ENCODE measurements at regions not wholly inside any gene's neighbourhood (a gene's known extent, or its start where the extent isn't known, plus 50 kb on each side); places are given as distances from the start of the nearest gene placed in this dataset.
"Not testable (repeated sequence)": the region's sequence is repeated elsewhere in the genome, so short reads cannot be mapped to it uniquely, and the experiment has no call there.

DNA sequence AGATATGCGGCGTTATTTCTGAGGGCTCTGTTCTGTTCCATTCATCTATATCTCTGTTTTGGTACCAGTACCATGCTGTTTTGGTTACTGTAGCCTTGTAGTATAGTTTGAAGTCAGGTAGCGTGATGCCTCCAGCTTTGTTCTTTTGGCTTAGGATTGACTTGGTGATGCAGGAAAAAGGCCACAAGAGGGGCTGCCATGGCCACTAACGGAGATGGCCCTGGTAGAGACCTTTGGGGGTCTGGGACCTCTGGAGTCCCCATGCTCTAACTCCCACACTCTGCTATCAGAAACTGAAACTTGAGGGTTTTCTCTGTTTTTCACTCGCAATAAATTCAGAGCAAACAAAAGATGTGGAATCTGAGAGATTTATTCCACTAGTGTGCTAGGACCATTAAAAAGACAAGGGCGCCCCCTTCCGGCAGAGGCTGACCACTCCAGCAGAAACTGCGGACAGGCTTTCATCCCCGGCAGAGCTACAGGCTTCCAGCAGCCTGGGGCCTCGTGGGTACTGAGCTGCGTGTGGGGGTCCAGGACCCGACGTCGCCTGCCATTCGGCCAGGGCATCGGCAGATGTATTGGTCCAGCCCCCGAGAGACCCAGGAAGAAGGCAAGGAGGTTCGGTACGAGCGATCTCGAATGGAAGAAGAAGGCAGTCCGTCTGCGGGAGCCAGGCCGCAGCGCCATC lies 775.1 kb downstream of the EPHA7 start:
- DNase-seq (ENCODE audit: low read depth in 2 of 2), result not testable (repeated sequence)

DNA sequence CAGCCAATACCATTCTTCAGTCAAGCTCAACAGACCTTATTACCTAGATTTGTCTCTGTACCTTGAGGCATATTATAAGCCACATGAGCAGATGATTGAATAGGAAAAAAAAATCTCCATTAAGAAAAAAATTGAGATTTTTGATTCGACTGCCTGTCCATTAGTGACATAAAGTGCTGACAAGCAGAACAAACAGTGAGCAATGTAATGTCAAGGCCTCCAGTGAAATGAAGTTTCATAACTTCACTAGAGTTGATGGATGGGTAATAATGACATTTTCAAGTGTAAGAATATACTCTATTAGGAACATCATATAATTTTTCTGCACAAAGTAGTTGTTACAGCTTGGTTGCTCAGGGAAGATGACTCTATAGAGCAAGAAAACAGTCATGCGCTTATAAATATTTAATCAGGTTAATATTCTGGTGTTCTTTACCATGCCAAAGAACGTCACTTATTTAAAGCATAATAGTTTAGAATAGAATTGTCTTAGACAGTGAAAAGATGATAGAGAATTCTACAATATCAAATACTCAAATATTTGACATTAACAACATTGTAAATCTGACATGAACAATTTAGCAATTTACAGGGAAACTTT lies 783.7 kb downstream of the EPHA7 start:
- no peak for DNase-seq (ENCODE audit: low read depth in 2 of 2)

DNA sequence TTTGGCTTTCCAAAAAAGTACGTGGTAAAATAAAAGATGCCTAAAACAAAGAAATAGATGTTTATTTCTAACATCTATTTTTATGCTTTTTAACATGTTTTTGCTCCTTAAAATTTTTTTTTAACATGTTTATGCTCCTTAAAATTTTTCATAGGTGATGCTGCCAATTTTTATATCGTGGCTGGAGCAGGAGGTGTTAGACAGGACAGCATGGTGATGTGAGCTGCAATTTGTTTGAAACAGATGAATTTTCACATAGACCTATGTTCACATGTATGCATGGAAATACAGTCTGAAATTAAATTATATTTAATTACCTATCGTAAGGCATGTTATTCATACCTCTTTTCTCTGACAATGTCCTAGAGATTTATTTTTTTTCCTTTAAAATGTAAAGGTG lies 784.8 kb downstream of the EPHA7 start:
- no peak for DNase-seq (ENCODE audit: low read depth in 2 of 2)

DNA sequence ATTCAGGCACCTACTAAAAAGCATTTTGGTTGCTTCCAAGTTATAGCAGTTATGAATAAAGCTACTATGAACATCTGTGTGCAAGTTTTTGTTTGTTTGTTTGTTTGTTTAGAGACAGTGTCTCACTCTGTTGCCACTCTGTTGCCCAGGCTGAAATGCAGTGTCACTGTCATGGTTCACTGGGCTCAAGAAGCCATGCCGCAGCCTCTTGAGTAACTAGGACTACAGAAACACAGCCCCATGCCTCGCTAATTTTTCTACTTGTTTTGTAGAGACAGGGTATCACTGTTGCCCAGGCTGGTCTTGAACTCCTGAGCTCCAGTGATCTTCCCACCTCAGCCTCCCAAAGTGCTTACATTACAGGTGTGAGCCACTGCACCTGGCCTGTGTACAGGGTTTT lies 795.9 kb downstream of the EPHA7 start:
- no peak for DNase-seq (ENCODE audit: low read depth in 2 of 2)

GRCh38 chr6:92617721-92618120 lies 801.6 kb downstream of the EPHA7 start:
- no peak for DNase-seq (ENCODE audit: low read depth in 2 of 2)

GRCh38 chr6:92608751-92609150 lies 810.6 kb downstream of the EPHA7 start:
- no peak for DNase-seq (ENCODE audit: low read depth in 2 of 2)

GRCh38 chr6:92593201-92593600 lies 826.2 kb downstream of the EPHA7 start:
- no peak for DNase-seq (ENCODE audit: low read depth in 2 of 2)

DNA sequence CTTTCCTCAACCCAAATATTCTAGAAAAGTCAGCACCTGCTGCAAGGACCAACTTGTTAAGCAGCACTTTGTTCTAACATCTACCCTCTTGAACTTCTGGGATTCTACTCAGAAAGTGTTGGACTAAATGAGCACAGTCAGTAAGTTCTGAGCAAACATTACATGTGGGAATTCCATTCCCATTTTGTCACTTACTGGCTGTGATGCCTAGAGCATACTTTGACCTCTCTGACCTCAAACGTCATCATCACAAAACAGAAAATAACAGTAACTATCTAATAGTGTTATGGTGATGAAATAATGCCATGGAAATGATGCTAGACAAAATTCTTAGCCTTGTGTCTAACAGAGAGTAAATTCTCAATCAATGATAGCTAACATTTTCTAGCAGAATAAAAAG lies 829.4 kb downstream of the EPHA7 start:
- DNase-seq (ENCODE audit: low read depth in 2 of 2), result no peak

DNA sequence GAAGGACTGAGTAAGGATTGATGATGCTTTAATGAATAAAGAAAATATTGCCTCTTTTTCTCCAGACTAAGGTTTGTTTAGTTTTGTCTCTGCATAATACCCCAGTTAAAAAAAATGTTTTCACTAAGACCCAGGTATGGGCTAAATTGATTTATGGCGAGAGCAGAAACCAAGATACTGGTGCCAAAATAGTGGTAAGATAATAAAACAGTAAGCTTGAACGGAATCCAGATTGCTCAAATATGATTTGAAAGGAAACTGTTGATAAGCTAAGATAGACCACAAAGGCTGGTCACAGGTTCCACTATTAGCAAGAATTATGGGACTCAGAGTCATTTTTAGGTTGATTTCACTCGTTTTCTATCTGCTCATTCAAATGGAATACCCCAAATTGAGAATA lies 831.2 kb downstream of the EPHA7 start:
- no peak for DNase-seq (ENCODE audit: low read depth in 2 of 2)

DNA sequence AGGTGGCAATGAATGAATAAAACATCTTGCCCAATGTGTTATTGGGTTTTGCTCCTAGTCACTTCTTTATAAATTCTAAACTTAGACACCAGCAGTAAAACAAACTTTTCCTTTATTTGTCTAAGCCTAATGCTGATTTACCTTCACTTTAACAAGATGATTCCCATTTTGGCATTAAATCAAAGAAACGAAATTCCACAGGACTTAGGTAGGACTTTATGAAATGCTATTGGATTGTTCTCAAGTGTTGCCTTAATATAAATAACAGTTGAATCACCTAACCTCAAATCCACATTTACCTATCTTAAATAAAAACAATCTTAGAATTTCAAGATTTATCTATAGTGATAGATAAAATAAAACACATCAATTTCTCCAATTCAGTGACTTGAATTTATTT lies 831.8 kb downstream of the EPHA7 start:
- no peak for DNase-seq (ENCODE audit: low read depth in 2 of 2)

DNA sequence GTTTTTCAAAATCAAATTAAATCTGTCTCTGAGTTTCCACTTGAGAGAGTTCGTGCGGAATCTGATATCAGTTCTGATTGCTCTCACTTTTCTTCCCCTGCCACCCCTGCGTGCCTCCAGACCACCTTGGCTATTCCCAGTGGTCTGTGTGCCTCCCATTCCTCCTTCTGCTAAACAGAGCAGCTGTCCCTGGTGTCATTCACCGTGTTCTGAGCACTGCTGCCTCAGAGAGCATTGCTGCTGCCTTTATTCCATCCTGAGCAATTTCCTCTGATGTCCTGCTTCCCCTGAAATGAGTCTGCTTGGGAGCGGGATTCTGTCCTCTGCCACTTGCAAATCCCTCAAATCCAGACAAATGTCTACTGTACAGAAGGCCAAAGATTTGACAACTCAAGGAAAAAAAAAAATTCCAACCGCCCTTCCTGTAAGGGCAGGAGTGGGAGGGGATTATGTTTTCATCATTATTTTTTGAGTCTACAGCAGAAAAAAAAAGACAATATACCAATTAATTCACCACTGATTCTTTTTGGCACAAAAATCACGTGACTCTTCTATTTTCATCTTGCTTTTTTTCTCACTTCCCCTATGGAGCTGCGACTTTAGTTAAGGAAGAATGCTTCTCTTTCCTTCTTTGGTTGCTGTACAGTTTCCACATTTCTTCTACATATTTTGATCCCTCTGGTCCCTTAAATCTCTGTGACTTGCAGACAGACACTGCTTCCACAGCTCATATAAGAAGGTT lies 833.0 kb downstream of the EPHA7 start:
- no peak for DNase-seq (ENCODE audit: low read depth in 2 of 2)

- no peak for DNase-seq (ENCODE audit: low read depth in 2 of 2)
These were observed 837.1 kb downstream of the EPHA7 start for GRCh38 chr6:92582211-92582610.

DNA sequence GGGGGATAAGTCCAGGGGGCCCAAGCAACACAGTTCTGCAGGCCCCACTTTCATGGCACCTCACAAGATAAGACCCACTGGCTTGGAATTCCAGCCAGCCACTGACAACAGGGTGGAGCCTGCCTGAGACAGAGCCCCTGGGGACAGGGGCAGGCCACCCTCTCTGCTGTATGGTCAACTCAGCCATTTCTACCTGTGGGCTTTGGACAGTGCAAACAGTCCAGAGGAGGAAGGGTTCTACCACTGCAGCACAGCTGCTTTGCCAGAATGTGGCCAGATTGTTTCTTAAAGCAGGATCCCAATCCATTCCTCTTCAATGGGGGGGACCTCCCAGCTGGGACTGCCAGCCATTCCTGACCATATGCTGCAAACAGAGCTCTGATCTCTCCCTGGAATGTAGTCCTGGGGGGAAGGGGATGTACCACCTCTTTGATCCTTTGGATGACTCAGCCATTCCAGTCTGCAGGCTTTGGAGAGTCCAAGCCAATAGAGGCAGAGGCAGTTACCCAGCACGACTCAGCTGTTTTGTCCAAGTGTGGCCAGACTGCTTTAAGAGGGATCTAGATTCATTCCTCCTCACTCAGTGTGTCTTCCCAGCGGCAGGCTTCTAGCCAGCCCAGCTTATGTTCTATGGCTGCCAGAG lies 842.2 kb downstream of the EPHA7 start:
- peak; percentile 56 to 57 for DNase-seq (ENCODE audit: low read depth in 2 of 2)

- no peak for DNase-seq (ENCODE audit: low read depth in 2 of 2)
These were observed 850.8 kb downstream of the EPHA7 start for GRCh38 chr6:92568541-92568940.

- no peak for DNase-seq (ENCODE audit: low read depth in 2 of 2)
These were observed 852.7 kb downstream of the EPHA7 start for GRCh38 chr6:92566632-92567031.

GRCh38 chr6:92564376-92564775 lies 855.0 kb downstream of the EPHA7 start:
- no peak for DNase-seq (ENCODE audit: low read depth in 2 of 2)

DNA sequence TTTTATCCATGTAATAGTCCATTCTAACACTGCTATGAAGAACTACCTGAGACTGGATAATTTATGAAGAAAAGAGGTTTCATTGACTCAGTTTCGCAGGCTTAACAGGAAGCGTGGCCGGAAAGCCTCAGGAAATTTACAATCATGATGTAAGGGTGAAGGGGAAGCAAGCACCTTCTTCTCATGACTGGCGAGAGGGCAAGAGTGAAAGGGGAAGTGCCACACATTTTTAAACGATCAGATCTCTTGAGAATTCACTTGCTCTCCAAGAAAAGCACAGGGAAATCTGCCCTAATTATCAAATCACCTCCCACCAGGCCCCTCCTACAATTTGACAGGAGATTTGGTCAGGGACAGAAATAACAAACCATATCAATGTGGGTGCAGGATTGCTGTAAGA lies 859.7 kb downstream of the EPHA7 start:
- DNase-seq (ENCODE audit: low read depth in 2 of 2), result no peak

DNA sequence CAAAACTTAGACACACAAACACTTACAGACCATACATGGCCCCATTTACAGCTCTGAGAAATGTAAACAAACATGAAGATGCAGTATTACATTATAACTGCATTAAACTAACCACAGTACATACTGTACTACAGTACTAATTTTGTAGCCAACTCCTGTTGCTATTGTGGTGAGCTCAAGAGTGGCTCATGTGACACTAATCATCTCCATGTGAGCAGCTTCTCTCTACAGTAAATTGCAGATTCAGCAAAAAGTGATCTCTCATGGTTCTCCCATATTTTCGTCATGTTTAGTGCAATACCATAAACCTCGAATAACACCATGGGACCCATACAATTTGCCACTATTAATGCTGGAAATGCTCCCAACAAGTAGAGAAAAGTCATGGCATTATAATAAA lies 860.4 kb downstream of the EPHA7 start:
- DNase-seq (ENCODE audit: low read depth in 2 of 2), result no peak

GRCh38 chr6:92550501-92550900 lies 868.9 kb downstream of the EPHA7 start:
- DNase-seq (ENCODE audit: low read depth in 2 of 2), result no peak

- no peak for DNase-seq (ENCODE audit: low read depth in 2 of 2)
These were observed 873.5 kb downstream of the EPHA7 start for GRCh38 chr6:92545861-92546260.

DNA sequence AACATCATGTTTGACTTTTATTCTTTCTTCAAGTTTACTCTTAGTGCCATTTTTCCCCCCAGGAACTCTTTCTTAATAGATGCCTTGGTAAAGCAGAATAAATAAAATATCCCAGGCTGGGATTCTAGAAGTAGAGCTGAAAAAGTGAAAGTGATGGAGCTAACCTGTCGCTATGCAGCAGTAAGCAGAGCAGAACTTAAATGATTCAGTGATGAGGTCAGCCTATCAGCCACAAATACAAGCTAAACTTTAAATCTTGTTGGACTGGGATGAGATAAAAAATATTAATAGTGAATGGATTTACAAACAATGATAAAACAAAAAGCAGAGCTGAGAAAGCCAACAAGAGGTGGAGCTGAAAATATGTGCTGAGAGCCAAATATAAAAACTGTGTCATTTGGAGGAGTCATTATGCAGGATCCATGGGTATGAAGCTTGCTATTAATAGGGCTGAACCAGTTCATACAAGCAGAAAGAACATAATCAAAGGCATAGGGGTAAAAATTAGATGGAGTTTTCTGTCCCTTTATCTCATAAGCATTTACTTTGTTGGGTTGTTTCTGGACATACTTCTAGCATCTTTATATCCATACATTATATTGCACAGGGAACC lies 877.8 kb downstream of the EPHA7 start:
- DNase-seq (ENCODE audit: low read depth in 2 of 2), result no peak

DNA sequence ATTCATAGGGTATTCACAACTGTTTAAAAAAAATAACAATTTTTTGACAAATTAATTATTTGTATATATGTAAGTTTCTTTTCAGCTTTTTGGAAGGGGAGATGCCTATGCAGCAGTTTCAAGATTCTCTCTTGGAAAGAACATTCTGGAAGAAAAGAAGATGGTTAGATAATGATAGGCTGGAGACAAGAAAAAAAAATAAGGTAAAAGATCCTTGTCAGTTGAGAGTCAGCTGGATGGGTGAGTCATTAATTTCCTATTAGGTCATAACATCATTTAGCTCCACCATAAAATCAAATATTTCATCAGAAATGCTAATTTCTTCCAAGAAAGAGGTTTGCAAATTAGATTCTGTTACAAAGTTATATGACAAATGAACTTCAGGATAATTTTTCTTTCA lies 880.4 kb downstream of the EPHA7 start:
- DNase-seq (ENCODE audit: low read depth in 2 of 2), result no peak
